Right forelimb (tissue), 1 donor: ENCODE measurements at regions not wholly inside any gene's neighbourhood (a gene's known extent, or its start where the extent isn't known, plus 50 kb on each side); places are given as distances from the start of the nearest gene placed in this dataset.

Experiments used
- DNase-seq: peaks from one replicate; pipeline ENCODE4 v3.0.0-alpha.2; 2018

GRCh38 chr3:22908989-22909507, 294.1 kb upstream of the UBE2E2 start:
- DNase-seq: no peak

GRCh38 chr3:22916933-22917332, 286.2 kb upstream of the UBE2E2 start:
- DNase-seq: no peak

- DNase-seq: no peak
Observed at GRCh38 chr3:22920006-22920405, 283.1 kb upstream of the UBE2E2 start.

GRCh38 chr3:22922317-22922716, 280.8 kb upstream of the UBE2E2 start:
- no peak for DNase-seq

- no peak for DNase-seq
Observed at GRCh38 chr3:22923711-22924110, 279.4 kb upstream of the UBE2E2 start.

DNA sequence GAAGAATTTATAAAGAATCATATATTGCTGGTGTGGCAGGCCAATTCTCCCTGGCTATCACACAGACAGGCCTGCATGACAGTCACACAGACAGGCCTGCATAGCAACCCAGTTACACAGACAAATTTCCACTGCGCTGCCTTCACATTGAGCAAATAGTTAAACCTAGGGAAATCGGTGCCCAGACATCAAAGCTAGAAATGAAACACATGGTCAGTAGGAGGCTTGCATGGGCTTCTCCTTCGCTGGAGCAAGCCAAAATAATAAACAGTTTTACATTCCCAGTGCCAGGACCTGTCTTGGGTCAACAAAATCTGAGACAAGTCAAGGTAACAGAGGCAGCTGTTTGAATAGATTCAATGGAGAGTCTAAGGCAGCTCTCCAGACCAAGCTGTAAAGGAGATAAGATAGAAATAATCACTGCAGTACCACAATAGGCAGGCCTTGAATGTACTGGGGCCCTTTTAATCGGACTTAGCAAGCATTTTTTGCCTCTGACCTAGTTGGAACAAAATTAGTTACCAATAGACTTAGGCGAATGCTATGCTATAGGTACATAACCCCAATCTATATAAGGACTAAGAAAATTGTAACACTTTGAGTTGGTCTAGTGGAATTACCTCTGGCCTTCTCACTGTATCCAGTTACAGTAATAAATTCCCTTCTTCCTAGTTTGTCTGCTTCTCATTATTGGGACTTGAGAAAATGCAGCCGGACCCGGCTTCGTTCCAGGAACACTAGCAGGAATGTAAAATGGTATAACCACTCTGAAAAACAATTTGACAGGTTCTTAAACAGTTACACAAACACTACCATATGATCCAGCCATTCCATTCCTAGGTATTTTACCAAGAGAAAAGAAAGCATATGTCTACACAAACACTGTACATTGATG, 274.7 kb upstream of the UBE2E2 start:
- DNase-seq: no peak

GRCh38 chr3:22933051-22933840, 269.9 kb upstream of the UBE2E2 start:
- DNase-seq: no peak

DNA sequence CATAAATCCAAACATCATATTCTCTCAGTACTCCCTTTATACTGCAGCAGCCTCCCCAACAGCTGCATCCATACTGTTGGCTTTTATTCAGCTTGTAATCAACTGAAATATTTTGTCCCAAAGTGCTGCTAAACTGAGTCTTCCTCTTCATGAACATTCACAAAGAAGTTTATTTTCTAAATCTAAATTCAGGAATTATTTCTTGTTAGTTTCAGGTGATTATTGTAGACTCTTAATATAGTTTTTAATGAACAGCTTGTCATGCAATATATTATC, 269.3 kb upstream of the UBE2E2 start:
- DNase-seq: no peak

- no peak for DNase-seq
Observed at GRCh38 chr3:22935040-22935439, 268.1 kb upstream of the UBE2E2 start.

GRCh38 chr3:22937536-22937935, 265.6 kb upstream of the UBE2E2 start:
- DNase-seq: no peak

GRCh38 chr3:22938739-22939138, 264.4 kb upstream of the UBE2E2 start:
- no peak for DNase-seq

DNA sequence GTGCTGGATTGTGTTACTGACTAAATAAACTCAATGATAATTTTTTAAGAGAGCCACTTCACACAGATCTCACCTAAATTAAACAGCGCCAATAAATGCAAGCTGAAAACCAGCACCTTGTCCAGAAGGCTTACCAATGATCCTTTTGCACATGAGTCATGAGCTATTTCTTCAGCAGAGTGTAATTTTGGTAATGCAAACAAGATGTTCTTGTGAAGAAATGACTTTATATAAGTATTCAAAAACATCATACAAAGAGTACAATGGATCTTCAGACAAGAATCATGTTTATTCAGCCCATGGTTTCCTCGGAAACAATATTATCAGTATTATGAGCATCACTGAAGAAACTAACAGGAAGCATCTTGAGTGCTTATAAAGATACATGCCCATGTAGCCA, 263.8 kb upstream of the UBE2E2 start:
- no peak for DNase-seq

GRCh38 chr3:22940285-22940684, 262.8 kb upstream of the UBE2E2 start:
- DNase-seq: no peak

DNA sequence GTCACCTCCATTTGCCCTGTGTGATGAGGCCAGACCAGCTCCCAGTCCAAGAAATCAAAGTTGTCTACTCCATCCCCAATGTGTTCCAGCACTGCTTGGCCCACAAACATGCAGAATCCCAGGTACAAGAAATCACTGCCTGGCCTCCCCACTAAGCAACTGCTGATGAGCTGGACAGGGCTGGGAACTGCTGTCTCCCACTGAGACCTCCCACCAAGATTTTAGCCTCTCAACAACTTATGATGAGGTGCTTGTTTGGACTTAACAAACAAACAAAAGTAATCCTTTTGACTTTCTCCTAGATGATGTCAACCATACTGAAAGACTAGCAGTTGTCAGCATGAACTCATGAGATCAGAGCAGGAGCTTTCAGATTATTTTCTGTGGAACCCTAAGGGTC, 260.1 kb upstream of the UBE2E2 start:
- DNase-seq: no peak

GRCh38 chr3:22947851-22948250, 255.3 kb upstream of the UBE2E2 start:
- no peak for DNase-seq

- DNase-seq: peak; percentile 74
Observed at GRCh38 chr3:22951910-22952309, 251.2 kb upstream of the UBE2E2 start.

DNA sequence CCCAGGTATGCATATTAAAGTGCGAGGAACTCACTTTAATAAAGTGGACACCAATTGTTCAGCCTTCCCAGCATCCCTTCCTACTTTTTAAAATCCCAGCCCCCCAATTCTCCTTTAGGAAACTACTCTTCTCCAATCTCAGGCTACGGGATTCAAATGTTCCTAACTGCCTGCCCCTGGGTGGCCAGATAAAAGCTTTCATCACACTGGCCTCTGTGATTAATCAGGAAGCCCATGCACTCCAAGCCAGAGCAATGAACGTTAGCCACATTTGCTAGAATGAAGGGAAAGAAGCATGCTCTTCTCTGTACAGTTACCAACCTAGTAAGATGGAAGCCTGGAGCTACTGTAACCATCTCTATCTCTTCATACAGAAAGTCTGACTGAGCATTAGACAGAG, 250.3 kb upstream of the UBE2E2 start:
- no peak for DNase-seq

DNA sequence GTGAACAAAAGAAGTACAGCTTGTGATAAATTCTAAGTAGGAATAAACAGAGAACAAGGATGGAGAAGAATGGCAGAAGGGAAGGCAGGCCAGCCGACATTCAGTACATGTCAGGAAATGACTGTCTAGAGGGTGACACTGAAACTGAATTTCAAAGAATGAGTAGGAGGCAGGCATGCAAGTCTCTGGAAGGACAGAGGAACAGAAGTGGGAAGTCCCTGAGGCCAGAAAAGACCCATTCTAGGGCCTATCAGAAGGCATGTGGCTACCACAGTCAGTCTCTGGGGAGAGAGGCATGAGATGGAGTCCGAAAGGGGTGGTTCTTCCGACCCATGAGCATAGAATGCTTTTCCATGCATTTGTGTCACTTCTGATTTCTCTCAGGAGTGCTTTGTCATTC, 243.5 kb upstream of the UBE2E2 start:
- no peak for DNase-seq

DNA sequence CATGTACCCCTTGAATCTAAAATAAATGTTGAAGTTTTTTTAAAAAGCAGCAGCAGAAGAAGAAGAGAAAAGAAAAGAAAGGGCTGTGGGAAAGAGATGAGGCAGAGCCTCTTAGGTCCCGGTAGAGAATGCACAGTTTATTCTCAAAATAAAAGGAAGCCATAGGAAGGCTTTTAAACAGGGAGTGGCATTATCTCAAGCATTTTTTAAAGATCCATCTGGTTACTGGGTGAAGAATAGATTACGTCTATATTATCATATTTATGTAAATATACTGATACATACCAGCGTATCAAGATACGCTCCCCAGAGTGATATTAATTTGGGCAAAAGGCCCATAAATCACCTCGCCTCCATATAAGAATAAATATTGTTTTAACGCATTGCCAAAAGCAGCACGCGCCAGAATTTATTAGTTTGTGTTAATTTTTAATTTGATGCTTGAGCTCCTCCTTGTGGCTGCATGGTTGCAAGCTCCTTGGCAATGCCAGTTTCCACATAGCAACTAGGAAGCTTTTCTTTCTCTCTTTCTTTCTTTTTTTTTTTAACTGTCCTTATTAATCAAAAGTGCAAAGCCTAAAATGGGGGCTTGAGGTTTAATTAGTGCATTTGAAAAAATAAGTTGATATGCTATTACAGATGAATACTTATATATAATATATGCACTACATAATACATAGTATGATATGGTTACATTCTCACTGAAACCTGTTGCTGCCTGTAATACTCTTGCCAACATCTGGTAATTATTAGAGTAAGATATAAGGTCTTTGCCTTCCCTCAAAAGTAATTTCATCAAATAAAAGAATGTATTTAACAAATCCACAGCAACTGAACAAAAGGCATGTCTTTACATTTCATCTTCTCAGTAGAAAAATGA, 242.8 kb upstream of the UBE2E2 start:
- DNase-seq: peak; percentile 64

DNA sequence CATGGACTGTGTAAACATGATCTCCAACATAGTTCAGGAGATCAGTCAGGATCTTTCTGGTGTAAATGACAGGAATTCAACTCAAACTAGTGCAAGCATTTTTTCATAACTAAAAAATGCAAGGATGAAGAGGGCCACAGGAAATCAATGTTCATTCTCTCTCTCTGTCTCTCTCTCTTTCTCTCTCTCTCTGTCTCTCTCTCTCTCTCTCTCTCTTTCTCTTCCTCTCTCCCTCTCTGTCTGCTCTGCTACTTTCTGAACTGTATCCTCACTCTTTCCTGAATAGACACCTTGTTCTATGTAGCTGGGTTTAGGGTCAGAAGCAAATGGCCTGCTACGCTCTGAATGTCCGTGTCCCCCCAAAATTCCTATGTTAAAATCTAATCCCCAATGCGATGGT, 240.9 kb upstream of the UBE2E2 start:
- DNase-seq: no peak

DNA sequence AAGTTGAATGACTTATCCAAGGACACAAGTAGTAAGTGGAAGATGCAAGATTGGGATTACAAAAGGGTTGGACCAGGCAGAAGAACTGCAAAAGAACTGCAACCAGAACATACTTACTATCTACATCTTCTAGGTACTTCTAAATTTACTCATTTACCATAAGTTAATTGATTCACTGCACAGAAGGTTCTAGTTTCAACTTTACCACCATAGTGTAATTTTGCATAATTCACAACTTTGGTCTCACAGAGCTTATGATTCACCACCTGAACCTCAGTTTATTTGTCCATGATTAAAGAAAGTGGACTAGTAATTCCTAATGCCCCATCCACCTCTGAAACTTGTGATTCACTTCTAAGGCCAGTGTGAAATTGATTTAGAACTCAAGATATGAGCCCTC, 236.8 kb upstream of the UBE2E2 start:
- DNase-seq: no peak

DNA sequence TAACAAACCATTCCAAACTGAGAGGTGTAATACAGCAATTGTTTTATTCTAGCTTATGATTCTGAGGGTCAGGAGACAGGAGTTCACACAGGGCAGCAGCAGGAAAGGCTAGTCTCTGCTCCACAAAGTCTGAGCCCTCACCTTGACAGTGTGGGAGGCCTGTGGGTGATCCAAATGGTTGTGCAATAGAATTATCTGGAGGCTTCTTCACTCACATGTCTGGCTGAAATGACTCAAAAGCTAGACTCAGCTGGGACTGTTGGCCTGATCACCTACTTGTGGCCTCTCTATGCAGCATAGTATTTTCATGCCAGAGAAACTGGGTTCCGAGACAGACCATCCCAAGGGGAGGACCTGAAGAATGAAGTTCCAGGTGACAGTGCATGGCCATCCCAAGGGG, 233.9 kb upstream of the UBE2E2 start:
- DNase-seq: no peak

DNA sequence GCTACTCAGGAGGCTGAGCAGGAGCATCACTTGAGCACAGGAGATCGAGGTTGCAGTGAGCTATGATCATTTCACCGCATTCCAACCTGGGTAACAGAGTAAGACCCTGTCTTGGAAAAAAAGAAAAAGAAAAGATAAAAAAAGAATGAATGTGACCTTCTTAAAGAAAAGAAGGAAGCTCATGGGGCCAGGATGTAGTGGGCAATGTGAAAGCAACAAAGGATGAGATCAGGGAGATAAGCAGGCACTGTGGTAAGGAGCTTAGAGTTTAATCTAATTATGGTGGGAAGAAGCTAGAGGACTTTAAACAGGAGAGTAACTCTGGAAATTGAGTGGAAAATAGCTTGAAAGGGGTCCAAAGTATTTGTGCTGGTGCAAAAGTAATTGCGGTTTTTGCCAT, 231.6 kb upstream of the UBE2E2 start:
- no peak for DNase-seq
